ENCODE measurements at regions not wholly inside any gene's neighbourhood (a gene's known extent, or its start where the extent isn't known, plus 50 kb on each side); places are given as distances from the start of the nearest gene placed in this dataset.
"Not testable (repeated sequence)": the region's sequence is repeated elsewhere in the genome, so short reads cannot be mapped to it uniquely, and the experiment has no call there.

- no peak for DNase-seq (ENCODE audit: low spot score)
Observed at GRCh38 chr12:61043838-61044237, 1216.4 kb upstream of the USP15 start.

GRCh38 chr12:61044766-61045165 is 1215.4 kb upstream of the USP15 start:
- no peak for DNase-seq (ENCODE audit: low spot score)

GRCh38 chr12:61070640-61071414 is 1189.4 kb upstream of the USP15 start:
- no peak for DNase-seq (ENCODE audit: low spot score)

- DNase-seq (ENCODE audit: low spot score) = no peak
Observed at GRCh38 chr12:61072717-61073116, 1187.5 kb upstream of the USP15 start.

GRCh38 chr12:61095111-61095510 is 1165.1 kb upstream of the USP15 start:
- no peak for DNase-seq (ENCODE audit: low spot score)

GRCh38 chr12:61098031-61098580 is 1162.1 kb upstream of the USP15 start:
- no peak for DNase-seq (ENCODE audit: low spot score)

- no peak for DNase-seq (ENCODE audit: low spot score)
Observed at GRCh38 chr12:61107118-61107517, 1153.1 kb upstream of the USP15 start.

GRCh38 chr12:61111218-61111617 is 1149.0 kb upstream of the USP15 start:
- DNase-seq (ENCODE audit: low spot score) = no peak

- no peak for DNase-seq (ENCODE audit: low spot score)
Observed at GRCh38 chr12:61137677-61138414, 1122.4 kb upstream of the USP15 start.

- DNase-seq (ENCODE audit: low spot score) = no peak
Observed at GRCh38 chr12:61138415-61138759, 1121.8 kb upstream of the USP15 start.

GRCh38 chr12:61161961-61162360 is 1098.2 kb upstream of the USP15 start:
- DNase-seq (ENCODE audit: low spot score) = no peak

GRCh38 chr12:61188801-61189595 is 1071.2 kb upstream of the USP15 start:
- DNase-seq (ENCODE audit: low spot score) = no peak

- no peak for DNase-seq (ENCODE audit: low spot score)
Observed at GRCh38 chr12:61213646-61214045, 1046.6 kb upstream of the USP15 start.

- no peak for DNase-seq (ENCODE audit: low spot score)
Observed at GRCh38 chr12:61220337-61220736, 1039.9 kb upstream of the USP15 start.

GRCh38 chr12:61232040-61232439 is 1028.2 kb upstream of the USP15 start:
- no peak for DNase-seq (ENCODE audit: low spot score)

- no peak for DNase-seq (ENCODE audit: low spot score)
Observed at GRCh38 chr12:61250303-61250702, 1009.9 kb upstream of the USP15 start.

- DNase-seq (ENCODE audit: low spot score) = no peak
Observed at GRCh38 chr12:61251076-61251475, 1009.1 kb upstream of the USP15 start.

- DNase-seq (ENCODE audit: low spot score) = no peak
Observed at GRCh38 chr12:61254225-61254624, 1006.0 kb upstream of the USP15 start.

- not testable (repeated sequence) for DNase-seq (ENCODE audit: low spot score)
Observed at GRCh38 chr12:61264294-61264693, 995.9 kb upstream of the USP15 start.

GRCh38 chr12:61267474-61267873 is 992.7 kb upstream of the USP15 start:
- no peak for DNase-seq (ENCODE audit: low spot score)

- DNase-seq (ENCODE audit: low spot score) = no peak
Observed at GRCh38 chr12:61272441-61272840, 987.8 kb upstream of the USP15 start.

- no peak for DNase-seq (ENCODE audit: low spot score)
Observed at GRCh38 chr12:61282790-61283575, 977.2 kb upstream of the USP15 start.
